ENCODE measurements at regions not wholly inside any gene's neighbourhood (a gene's known extent, or its start where the extent isn't known, plus 50 kb on each side); places are given as distances from the start of the nearest gene placed in this dataset.

DNA sequence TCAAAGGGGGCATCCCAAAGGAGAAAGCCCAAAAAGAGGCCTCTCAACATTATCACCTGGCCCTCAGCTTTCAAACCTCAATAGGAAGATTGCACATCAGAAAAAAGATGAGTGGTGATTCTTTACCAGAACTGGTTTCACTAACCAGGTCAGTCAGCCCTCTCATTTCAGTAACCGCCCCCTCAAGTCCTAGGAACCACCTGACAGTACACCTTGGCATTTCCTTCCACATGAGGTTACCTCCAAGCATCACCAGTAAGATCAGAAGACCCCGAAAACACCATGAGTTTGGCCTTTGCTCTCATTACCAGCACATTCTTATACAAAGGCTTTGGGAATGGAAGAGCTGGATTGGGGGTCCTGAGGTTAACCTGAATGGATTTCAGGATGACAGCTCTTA lies 200.5 kb downstream of the SUCLA2 start:
- TF ChIP-seq, protein P1, sequence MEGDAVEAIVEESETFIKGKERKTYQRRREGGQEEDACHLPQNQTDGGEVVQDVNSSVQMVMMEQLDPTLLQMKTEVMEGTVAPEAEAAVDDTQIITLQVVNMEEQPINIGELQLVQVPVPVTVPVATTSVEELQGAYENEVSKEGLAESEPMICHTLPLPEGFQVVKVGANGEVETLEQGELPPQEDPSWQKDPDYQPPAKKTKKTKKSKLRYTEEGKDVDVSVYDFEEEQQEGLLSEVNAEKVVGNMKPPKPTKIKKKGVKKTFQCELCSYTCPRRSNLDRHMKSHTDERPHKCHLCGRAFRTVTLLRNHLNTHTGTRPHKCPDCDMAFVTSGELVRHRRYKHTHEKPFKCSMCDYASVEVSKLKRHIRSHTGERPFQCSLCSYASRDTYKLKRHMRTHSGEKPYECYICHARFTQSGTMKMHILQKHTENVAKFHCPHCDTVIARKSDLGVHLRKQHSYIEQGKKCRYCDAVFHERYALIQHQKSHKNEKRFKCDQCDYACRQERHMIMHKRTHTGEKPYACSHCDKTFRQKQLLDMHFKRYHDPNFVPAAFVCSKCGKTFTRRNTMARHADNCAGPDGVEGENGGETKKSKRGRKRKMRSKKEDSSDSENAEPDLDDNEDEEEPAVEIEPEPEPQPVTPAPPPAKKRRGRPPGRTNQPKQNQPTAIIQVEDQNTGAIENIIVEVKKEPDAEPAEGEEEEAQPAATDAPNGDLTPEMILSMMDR (IDR thresholded peaks at IDR 0.05; ENCODE audit: insufficient read depth, low read length, poor library complexity, severe bottlenecking): no peak
- no peak for TF ChIP-seq EZH2phosphoT487 (conservative IDR thresholded peaks at IDR 0.05; ENCODE audit: low read length)
